Right ventricle myocardium superior (tissue), 1 donor: ENCODE measurements at regions not wholly inside any gene's neighbourhood (a gene's known extent, or its start where the extent isn't known, plus 50 kb on each side); places are given as distances from the start of the nearest gene placed in this dataset.

ENCODE experiments used
- ATAC-seq: fragments of 200-7000 bp; cut with Tn5 transposase; one replicate; pipeline ENCODE4 v1.9.1; 2020; ENCODE audit warnings: mild to moderate bottlenecking; ENCODE audit not compliant: poor library complexity
- DNase-seq: peaks from one replicate; pipeline ENCODE4 v3.0.0-alpha.2; 2020
- intact Hi-C: fragments of 100-400 bp; cut with DNase I; formaldehyde crosslinking; loops from one replicate; pipeline ENCODE4 v1.11.2; 2022
- donor health status: DM: no; HTN: yes; CAD: no; lungs with severe emphysema.

GRCh38 chr6:121499666-121500065, 64.2 kb downstream of the GJA1 start:
- DNase-seq (no peak), ATAC-seq (no peak)
- intact Hi-C loops: no loop called here

GRCh38 chr6:121503589-121503991, 68.1 kb downstream of the GJA1 start:
- intact Hi-C loops: no loop called here
- ATAC-seq (no peak), DNase-seq (no peak)

- no peak for DNase-seq
- intact Hi-C loops: no loop called here
- no peak for ATAC-seq
These were observed 68.8 kb downstream of the GJA1 start for GRCh38 chr6:121504227-121504626.

- ATAC-seq: no peak
- intact Hi-C loops: no loop called here
- DNase-seq: no peak
These were observed 69.8 kb downstream of the GJA1 start for GRCh38 chr6:121505284-121505683.

- DNase-seq (no peak), ATAC-seq (no peak)
- intact Hi-C loops: no loop called here
These were observed 71.6 kb downstream of the GJA1 start for GRCh38 chr6:121506761-121507754.

GRCh38 chr6:121510568-121511177, 75.2 kb downstream of the GJA1 start:
- intact Hi-C loops: no loop called here
- no peak for ATAC-seq
- DNase-seq: no peak

- DNase-seq: no peak
- no peak for ATAC-seq
- intact Hi-C loops: no loop called here
These were observed 80.3 kb downstream of the GJA1 start for GRCh38 chr6:121515630-121516265.

- ATAC-seq: no peak
- DNase-seq: no peak
- intact Hi-C loops: no loop called here
These were observed 80.9 kb downstream of the GJA1 start for GRCh38 chr6:121516331-121516730.

GRCh38 chr6:121520337-121521163, 85.1 kb downstream of the GJA1 start:
- DNase-seq (no peak), ATAC-seq (no peak)
- intact Hi-C loops: no loop called here

GRCh38 chr6:121521164-121521555, 85.7 kb downstream of the GJA1 start:
- DNase-seq: no peak
- intact Hi-C loops: no loop called here
- no peak for ATAC-seq

- no peak for DNase-seq
- ATAC-seq: no peak
- intact Hi-C loops: no loop called here
These were observed 86.8 kb downstream of the GJA1 start for GRCh38 chr6:121522265-121522664.

- DNase-seq (no peak), ATAC-seq (no peak)
- intact Hi-C loops: no loop called here
These were observed 87.4 kb downstream of the GJA1 start for GRCh38 chr6:121522771-121523386.

- no peak for ATAC-seq
These were observed 88.2 kb downstream of the GJA1 start for GRCh38 chr6:121523628-121524027.

GRCh38 chr6:121526282-121526681, 90.8 kb downstream of the GJA1 start:
- DNase-seq: no peak

More at GRCh38 chr6:121523628-121524027, 88.2 kb downstream of the GJA1 start:
- DNase-seq: no peak
- intact Hi-C loops: no loop called here

GRCh38 chr6:121531658-121532169, 96.3 kb downstream of the GJA1 start:
- DNase-seq: no peak
- intact Hi-C loops: no loop called here
- ATAC-seq: no peak

More at GRCh38 chr6:121526282-121526681, 90.8 kb downstream of the GJA1 start:
- intact Hi-C loops: no loop called here
- no peak for ATAC-seq

- ATAC-seq (no peak), DNase-seq (no peak)
- intact Hi-C loops: no loop called here
These were observed 97.9 kb downstream of the GJA1 start for GRCh38 chr6:121533321-121533841.

- intact Hi-C loops: no loop called here
These were observed 100.3 kb downstream of the GJA1 start for GRCh38 chr6:121535777-121536176.

GRCh38 chr6:121536345-121536744, 100.9 kb downstream of the GJA1 start:
- ATAC-seq (no peak), DNase-seq (no peak)
- intact Hi-C loops: no loop called here

More at GRCh38 chr6:121535777-121536176, 100.3 kb downstream of the GJA1 start:
- DNase-seq (no peak), ATAC-seq (no peak)
